Eye (tissue), 1 donor: ENCODE measurements at regions not wholly inside any gene's neighbourhood (a gene's known extent, or its start where the extent isn't known, plus 50 kb on each side); places are given as distances from the start of the nearest gene placed in this dataset.

Experiments
- DNase-seq: peaks from one replicate; pipeline ENCODE4 v3.0.0-alpha.2; 2015

DNA sequence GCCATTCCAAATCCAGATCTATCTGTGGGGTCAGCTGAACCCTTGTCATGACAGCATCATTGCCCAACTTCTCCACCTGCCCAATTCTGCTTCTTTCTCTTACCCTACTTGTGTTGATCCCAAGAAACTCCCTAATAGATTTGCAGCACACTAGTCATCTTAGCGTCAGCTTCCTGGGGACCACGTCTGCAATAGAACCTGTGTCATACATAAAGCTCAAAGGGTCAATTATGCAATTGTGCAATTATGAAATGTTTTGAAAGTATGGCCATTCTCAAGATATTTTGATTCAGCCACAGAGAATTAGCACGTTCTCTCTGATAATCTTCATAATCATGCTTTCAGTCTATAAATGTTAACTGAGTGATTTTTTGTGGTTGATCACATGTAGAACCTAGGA, 87.4 kb upstream of the PAPPA start:
- no peak for DNase-seq

DNA sequence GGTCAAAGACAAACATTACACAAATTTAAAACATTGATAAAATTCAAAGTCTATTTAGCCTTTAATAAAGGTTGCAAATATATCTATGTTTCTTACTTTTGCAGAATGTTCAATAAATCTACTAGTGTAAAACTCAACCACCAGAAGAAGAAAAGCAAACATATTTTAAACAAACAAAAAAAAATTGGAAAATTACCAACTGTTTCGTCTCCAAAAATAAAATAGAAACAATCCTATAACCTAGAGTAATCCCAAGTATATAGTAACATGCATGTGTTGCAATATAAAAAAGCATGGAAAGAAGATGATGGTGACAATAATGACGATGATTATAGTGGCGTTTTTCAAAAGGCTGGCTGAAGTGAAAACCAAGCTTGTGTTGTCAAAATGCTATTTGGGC, 86.0 kb upstream of the PAPPA start:
- no peak for DNase-seq

DNA sequence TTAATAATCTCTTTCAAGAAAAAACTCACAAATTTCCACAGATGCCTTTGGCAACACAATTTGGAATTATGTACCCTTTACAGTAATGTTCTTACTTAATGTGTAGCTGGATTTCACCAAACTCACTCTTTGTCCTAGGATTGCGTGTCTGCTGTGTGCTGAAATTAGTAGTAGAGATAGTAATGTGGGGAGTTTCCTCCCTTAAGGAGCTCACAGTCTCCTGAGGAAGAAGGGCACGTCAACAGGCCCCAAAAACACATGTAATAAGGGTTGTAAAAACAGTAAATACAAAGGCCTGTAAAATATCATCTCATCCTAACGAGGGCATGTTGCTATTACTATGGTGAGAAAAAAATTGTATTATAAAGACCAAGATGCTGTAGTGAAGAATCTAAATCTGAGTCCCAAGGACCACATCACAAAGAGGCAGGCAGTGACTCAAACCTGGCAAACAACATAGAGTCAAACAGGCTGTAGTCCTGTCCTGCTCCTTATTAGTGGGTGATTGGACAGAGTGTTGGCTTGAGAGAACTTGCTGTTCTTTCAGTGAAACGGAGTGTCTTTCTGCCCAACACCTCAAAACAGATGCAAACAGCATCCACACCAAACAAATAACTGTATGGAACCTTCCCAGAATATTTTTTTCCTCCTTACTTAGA, 83.2 kb upstream of the PAPPA start:
- no peak for DNase-seq

DNA sequence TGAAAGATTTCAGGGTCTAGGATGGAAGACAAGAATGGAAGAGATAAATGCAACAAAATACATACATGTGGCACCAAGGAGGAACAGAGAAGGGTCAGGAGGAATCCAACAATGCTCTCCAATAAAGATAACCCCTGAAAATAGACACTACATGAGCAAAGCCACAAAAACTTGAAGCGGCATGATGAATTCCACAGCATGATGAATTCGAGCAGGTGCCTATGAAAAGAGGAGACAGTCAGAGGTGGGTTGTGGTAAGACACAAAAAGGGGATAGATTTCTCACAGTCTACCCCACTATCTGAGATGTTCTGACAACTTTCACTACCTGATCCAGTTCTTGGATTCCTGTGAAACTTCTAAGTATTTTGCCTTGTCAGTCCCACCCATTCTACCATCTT, 81.5 kb upstream of the PAPPA start:
- no peak for DNase-seq

DNA sequence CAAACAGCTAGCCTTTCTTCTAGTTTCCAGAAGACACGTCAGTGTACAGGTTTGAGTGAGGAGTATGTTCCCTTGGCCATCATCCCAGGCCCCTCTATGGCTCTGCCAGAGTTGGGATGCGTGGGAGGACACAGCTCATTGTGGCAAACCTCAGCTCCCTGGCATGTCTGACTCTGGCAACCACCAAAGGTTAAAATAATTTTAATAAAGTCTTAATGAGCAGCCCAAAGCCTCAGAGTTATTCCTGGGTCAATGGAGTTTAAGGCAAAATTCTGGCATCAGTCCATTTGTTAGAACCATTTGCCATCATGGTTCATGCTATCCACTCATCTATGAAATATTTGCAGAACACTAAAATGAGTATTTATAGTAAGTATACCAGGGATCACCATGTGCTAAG, 79.8 kb upstream of the PAPPA start:
- no peak for DNase-seq

DNA sequence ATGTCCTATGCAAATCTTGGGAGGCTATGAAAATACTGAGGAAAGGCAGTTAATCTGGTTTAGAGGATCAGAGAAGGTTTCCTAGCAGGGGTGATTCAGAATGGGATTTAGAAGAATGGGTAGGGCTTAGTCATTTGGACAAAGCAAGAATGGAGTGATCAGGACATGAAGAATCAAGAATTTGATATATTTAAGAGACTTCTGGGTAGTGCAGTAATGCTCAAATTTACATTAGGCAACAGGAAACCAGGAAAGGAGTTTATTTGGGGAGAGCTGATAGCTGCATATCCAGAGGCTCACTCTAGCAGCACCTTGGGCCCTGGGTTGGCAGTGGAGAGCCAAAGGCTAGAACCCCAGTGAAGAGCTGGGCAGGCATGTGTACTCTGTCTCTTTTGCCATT, 78.9 kb upstream of the PAPPA start:
- no peak for DNase-seq

DNA sequence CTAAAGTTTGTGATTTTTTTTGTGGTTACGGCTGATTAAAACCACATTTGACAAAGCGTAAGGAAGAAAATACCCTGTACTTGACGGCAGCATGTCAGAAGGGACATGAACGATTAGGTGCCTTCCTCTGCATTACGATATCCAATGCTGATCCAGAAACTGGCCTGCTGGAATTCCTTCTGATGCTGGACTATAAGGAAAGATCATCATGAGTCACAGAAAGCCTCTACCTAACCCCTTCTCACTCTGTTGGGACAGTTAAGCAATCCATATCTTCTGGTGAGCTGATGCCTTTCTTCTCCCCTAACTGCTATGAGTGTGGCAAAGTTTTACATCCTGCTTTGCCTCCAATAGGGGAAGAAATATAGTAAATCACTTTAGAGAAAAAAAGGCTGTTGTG, 78.4 kb upstream of the PAPPA start:
- DNase-seq = no peak

DNA sequence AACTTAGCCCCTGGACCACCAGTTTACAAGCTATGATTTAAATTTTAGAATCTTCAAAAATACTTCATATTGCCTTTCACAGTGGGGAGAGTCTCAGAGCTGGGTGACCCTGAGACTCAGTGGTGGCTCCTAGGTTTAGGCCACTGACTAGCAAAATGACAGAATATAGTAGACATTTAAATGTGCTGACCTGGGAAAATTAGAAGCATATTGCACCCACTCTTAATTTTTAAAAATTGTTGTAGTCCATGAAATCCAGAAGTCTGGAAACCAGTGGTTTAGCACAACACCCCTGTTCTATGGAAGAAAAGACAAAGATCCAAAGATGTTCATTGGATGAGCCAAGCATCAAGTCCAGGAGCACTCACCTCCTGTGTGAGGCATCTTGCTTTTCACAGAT, 75.0 kb upstream of the PAPPA start:
- DNase-seq = no peak

DNA sequence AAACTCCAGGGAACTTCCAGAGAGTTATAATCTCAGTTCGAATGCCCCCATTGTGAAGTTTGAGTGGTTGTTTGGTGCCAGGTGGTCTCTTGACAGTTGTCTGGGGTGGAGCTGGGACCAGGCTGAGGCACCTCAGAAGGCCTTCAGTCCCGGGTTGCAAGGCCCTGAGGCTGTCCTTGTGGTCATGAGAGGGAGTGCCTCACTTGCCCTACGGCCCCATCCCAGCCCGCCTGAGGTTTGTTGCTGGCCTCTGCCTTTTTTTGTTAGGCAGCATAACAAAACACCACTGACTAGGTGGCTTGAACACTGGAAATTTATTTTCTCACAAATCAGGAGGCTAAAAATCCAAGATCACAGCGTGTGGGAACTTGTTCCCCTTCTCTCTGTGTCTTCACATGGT, 73.0 kb upstream of the PAPPA start:
- DNase-seq = no peak

DNA sequence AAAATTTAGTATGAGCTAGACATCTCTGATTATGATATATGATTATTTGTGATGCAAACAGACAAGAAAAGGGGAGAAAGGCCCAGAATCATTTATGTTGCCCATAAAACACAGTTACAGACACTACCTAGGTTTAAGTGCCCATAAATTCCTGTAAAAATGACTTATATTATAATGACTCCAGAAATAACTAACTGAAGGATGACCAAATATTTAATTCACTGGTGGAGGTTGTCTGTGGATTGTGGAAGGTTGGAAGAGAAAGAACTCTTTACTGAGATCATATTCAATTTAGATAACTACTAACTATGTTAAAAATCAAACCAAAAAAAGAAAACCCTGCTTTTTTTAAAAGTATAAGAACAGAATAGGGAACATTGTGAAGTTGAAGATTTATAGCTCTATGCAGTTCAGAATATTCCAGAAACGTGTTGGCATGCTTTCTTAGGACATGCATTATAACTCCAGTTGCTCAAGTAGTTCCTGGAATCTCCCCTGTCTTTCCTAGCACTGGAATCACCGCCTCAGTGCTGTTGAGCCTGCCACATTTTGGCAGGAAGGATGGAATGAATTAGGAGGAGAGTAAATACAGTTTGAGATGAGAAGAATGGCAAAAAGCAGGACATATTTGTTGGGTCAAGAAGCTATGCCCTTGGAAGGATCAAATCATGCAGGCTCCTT, 72.0 kb upstream of the PAPPA start:
- DNase-seq = no peak

DNA sequence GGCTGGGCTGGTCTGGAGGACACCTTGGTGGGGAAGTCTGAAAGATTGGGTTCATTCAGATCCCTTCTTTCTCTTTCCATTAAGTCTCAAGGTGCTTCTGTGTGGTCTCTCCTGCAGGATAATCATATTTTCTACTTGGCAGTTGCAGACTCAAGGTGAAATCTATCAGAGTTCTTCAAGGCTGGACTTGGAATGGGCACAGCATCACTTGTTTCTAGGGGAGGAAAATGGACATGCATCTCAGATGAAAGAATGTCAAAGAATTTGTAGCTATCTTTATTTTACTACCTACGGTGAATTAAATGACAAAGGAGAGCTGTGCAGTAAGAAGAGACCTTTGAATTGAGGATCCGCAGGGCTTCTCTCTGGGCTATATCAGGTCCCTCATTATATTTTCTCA, 69.8 kb upstream of the PAPPA start:
- DNase-seq = no peak

DNA sequence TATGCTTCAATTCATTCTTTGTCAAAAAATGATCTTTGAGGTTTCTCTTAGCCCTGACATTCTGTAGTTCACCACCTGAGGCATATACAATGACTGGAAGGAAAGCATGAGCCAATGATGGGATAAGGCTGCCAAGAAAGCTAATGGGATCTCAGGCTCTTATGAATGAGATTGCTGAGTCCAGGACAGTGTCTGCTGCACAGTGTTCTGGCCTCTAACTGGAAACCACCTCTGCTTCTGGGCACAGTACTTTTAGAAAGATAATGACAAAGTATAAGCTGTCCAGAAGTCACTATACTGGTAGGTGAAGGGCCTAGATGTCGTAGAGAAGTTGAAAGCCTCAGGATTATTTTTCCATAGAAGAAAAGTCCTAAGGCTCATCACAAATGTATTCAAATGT, 69.1 kb upstream of the PAPPA start:
- no peak for DNase-seq

DNA sequence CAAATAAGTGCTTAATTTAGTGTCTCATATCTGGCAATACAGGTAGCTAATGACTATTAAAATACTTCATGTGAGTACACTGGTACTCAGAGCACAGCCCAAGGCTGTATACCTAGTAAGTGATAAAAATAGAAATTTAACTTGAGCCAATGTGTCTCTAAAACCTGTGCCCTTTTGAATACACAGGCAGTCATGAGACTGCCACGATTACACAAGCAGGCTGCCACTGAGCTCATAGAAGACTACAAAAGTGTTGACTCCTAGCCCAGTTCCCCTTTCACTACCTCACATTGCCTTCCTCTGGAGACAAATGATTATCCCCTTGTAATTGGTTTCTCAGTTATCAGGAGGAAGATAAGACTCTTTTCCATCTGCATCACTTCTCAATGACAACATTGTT, 66.3 kb upstream of the PAPPA start:
- no peak for DNase-seq

DNA sequence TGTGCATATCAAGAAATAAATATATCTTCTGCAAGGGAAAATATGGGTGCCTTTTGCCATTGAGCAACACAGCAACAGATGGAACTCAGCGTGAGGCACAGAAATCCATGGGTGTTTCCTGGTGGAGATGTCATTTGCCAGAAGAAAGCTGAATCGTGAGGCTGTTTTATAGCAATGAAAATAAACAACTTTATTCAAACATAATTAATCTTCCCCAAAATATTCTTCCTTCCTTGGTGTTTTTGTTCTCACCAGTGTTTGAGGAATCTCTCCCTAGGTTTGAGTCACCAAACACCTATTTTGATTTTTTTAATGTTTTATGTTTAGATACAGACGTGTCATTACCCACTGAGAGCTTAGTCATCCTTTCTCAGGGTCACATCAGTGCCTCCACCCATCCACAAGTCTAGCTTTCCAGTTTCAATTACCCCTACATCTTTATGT, 65.8 kb upstream of the PAPPA start:
- no peak for DNase-seq

DNA sequence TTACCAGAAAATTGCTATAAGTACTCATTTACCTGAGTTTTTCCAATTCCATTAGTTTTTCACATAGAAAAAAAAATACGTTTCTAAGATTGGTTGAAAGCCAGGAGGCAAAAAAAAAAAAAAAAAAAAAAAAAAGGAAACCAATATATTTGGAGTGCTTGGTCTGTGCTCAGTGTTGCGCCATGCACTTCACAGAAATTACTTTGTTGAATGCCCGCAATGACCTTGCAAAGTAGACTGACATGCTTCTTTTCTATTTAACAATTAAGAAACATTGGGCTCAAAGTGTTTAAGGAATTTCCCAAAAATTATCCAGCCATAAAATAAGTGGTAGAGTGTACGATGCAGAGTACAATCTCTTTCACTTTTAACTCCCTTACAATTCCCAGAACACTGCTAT, 65.2 kb upstream of the PAPPA start:
- DNase-seq = no peak

DNA sequence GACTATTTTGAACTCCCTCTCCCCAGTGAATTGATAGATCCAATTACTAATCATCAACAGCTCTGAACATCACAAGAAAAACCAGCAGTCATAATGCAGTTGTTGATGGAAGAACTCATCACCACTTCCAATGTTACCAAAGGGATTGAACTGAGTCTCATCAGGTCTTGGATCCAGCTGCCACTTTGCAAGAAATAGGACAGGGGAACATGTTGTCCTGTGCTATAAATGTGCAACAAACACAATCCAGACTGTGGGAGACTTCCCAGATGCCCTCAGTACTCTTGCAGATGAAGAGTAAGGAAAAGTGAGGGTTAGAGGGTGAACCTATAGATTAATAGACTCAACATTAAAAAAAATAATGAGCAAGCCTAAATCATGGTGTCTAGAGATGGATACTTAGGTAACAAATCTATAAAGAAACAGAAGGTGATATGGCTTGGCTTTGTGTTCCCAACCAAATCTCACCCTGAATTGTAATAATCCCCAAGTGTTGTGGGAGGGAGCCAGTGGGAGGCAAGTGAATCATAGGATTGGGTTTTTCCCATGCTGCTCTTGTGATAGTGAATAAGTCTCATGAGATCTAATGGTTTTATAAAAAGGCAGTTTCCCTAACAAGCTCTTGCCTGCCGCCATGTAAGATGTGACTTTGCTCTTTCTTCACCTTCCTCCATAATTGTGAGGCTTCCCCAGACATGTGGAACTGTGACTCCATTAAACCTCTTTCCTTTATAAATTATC, 63.4 kb upstream of the PAPPA start:
- DNase-seq = no peak

DNA sequence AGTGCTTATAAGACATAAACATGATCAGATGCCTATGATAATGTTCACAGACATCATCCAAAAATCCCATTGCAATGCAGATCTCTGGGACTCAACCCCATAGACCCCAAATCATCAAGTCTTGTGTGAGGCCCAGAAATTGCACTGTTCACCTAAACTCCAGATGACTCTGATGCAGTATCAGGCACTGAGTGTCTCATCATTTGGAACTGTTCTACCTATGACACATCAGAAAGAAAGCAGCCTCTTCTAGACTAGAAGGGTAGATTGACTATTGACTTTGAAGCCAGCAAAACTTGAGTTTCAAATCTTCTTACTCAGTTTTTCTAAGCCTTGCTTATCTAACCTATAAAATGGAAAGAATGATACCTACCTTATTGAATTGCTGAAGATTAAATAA, 58.7 kb upstream of the PAPPA start:
- DNase-seq = no peak

DNA sequence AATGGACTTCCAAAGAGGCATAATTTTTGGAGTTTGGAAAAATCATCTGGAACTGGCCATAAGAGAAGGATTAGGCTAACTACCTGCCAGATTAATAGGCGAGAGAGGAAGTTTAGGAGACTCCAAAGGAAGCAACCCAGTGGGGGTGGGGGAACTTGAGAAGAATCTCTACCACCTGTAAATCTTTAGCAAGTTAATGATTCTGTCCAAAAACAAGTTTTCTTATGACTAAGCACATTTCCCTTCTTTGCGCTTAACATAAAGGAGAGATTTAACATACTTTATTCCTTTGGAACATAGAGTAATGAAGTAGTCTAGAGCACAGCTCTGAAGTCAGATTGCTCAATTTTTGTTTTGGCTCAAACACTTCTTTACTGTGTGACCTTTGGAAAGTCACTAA, 58.2 kb upstream of the PAPPA start:
- DNase-seq = no peak

DNA sequence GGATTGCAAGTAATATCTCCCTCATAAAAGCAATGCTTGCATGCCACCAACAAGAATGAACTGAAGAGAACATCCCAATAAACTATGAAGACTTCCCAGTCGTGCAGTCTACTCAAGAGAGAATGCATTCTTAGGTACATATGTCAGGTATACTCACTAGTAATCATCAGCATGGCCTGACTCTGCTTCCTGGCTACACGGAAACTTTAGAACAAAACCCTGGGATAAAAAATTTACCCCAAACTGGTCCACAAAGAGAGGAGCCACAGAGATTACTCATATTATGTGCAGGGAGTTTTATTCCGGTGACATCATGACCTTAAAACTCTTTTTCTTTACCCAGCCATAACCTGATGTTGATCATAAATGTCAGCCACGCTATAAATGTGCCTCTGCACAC, 57.5 kb upstream of the PAPPA start:
- DNase-seq = no peak

DNA sequence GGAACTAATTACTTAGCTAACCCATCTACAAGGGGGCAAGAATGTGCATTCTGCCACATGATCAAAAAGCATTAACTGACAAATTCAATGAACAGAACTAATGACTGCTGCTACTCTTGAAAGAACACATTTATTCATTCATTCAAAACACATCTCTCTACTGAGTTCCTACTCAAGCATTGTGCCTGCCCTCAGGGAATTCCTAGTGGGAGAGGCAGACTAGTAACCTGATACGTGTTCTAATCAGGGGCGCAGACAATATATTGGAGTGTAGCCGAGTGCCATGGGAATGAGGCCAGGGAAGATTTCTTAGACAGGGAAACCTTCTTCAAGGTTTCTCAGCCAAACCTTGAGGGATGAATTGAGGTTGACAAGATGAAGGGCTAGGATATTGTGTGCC, 56.7 kb upstream of the PAPPA start:
- DNase-seq = peak; percentile 44

DNA sequence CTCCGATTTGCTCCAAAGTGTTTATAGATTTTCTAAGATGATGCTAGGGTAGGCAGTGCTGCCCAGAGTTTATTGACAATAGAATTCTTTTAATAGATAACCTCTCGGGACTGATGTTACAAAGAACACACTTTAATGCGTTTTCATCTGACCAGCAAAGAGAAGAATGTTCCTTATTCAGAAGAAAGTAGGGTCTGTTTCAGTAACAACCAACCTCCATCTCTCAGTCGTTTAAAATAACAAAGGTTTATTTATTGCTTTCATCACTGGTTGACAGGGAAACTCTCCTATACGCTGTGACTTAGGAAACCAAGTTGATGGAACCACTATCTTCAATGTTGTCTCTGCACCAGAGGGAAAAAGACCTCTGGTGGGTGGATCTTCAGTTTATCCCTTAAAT, 55.1 kb upstream of the PAPPA start:
- no peak for DNase-seq

DNA sequence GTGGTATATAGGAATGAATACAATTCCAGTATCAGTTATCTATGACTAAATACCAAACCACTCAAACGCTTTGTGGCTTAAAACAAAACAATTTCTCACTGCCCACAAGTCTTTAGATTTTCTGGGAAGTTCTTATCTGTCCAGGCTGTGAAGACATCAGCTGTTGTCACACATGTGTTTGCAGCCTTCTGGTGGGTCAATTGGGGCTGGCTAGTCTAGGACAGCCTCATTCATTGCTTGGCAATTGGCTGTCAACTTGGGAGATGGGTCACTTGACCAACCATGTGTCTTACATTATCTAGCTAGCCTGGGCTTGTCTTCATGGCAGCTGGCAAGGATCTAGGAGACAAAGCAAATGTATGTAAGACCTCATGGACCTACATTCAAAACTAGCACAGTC, 53.8 kb upstream of the PAPPA start:
- DNase-seq = no peak

DNA sequence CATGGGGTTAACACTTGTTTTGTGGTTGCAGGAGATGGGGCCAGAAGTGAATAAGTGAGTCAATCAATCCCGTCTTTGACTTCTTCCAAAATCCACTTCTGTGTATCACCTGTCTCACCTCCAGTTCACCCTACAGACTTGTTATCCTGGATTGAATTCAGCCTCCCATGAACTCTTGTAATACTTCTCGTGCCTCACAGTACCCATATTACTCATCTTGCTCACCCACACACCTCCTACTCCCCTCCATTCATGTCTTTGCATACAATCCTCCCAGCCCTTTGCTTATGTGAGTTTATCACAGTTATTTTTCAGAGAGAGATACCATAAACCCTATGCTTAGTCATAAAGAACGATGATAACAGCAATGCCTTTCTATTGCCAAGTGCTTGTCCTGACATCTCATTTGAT, 52.9 kb upstream of the PAPPA start:
- no peak for DNase-seq

DNA sequence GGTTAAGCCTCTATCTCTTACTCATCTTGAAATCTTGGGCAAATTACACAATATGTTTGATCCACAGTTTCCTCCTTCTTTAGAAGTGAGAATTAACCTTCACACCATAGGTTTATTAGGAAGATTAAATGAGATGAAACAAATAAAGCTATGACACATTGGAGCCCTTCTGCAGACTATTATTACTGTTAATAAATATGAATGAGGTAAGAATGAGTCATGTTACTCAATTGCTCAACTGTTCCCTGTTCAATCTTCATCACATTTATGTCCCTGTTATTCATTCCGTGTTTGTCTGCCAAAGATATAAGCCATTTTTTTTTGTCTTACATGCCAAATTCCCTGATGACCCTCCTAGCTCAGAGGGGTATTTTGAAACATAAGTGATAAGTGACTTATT, 52.1 kb upstream of the PAPPA start:
- no peak for DNase-seq

DNA sequence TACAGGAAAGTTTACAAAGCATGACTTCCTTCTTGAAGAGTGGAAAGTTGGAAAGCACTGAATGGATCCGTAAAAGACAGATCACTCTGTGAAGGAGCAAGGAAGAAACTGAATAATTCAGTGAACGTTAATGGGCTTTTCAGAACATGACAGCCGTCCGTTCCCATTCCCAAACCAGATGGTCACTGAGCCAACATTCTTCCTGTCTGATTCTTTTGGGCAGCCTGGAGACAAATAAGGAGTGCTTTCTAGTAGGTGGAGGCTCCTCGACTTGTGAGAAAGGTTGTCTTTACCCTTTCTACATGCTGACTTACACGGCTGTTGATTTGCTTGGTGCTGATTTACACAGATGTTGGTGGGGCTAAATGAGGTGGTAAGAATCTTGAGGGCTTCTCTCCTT, 51.0 kb upstream of the PAPPA start:
- DNase-seq = no peak
